Endothelial cell of umbilical vein (primary cell): ENCODE measurements at regions not wholly inside any gene's neighbourhood (a gene's known extent, or its start where the extent isn't known, plus 50 kb on each side); places are given as distances from the start of the nearest gene placed in this dataset.

ENCODE experiments used
- BruUV-seq: library from RNA; stranded (reverse); fragments of 400-500 nt; replicated peaks from 2 replicates; lab custom pipeline; 2021; lab: Mats Ljungman, UMichigan
- CTCF ChIA-PET: fragments of 300-600, 350-600 bp; sonication (Branson Sonifier 250); formaldehyde crosslinking; loops from one replicate; lab custom pipeline; 2021; ENCODE audit warnings: antibody characterized with exemption, inconsistent platforms; lab: Charles Lee
- POLR2A ChIA-PET: fragments of 300-600, 350-600 bp; sonication (Branson Sonifier 250); formaldehyde crosslinking; loops from one replicate; lab custom pipeline; 2021; ENCODE audit warnings: antibody characterized with exemption, inconsistent platforms; lab: Charles Lee
- DNase-seq: peaks from one replicate; pipeline ENCODE4 v3.0.0-alpha.2; 2011; ENCODE audit warnings: low read depth, low spot score
- FAIRE-seq: peaks from 2 replicates; lab custom pipeline; 2011; peaks lifted over from hg19 to GRCh38; lab: Jason Lieb, UNC
- H2AFZ ChIP-seq: 2 replicates; pipeline ENCODE4 v1.6.0; 2012; ENCODE audit warnings: low read depth, low read length, control low read depth, inconsistent platforms
- H3K27ac ChIP-seq: 2 replicates; pipeline ENCODE4 v1.5.1; 2011; ENCODE audit warnings: low read depth, mild to moderate bottlenecking, control low read depth, low read length, moderate library complexity; ENCODE audit not compliant: insufficient read depth
- H3K27me3 ChIP-seq, 2 experiments: 2 replicates each; pipeline versions ENCODE4 v1.6.0 to v1.6.1; 2011; ENCODE audit warnings: low read length in 2 of 2, mixed read lengths in 1 of 2; ENCODE audit not compliant: control insufficient read depth in 2 of 2, insufficient read depth in 2 of 2
- H3K36me3 ChIP-seq, 2 experiments: 2 replicates in 1 of 2; 3 replicates in 1 of 2; pipeline ENCODE4 v1.5.1; 2011; ENCODE audit warnings: low read length in 2 of 2, mild to moderate bottlenecking in 1 of 2, moderate library complexity in 1 of 2; ENCODE audit not compliant: control insufficient read depth in 2 of 2, insufficient read depth in 2 of 2; ENCODE audit errors: extremely low read depth in 1 of 2
- H3K4me1 ChIP-seq: 3 replicates; pipeline ENCODE4 v1.5.1; 2011; ENCODE audit warnings: mild to moderate bottlenecking, low read length; ENCODE audit not compliant: control insufficient read depth, insufficient read depth; ENCODE audit errors: extremely low read depth
- H3K4me2 ChIP-seq: 2 replicates; pipeline ENCODE4 v1.6.1; 2011; ENCODE audit warnings: low read length, control low read depth, mixed read lengths; ENCODE audit not compliant: insufficient read depth
- H3K4me3 ChIP-seq, 3 experiments: fragments of 200-600 bp in 1 of 3; sonication (generic), shearing (Covaris generic) in 1 of 3; replicated peaks in 1 of 3; 2 replicates each; pipeline ENCODE4 v1.5.1; 2011 to 2016; ENCODE audit warnings: control low read depth in 3 of 3, low read length in 3 of 3, mild to moderate bottlenecking in 2 of 3, inconsistent platforms in 1 of 3, low read depth in 1 of 3, moderate library complexity in 1 of 3; ENCODE audit not compliant: insufficient read depth in 1 of 3
- H3K79me2 ChIP-seq: 2 replicates; pipeline ENCODE4 v1.6.0; 2012; ENCODE audit warnings: low read length, inconsistent platforms; ENCODE audit not compliant: control insufficient read depth, insufficient read depth
- H3K9ac ChIP-seq: replicated peaks from 2 replicates; pipeline ENCODE3; 2011; ENCODE audit warnings: low read length, control low read depth; ENCODE audit not compliant: insufficient read depth; ENCODE audit errors: extremely low read depth
- H3K9me1 ChIP-seq: replicated peaks from 3 replicates; pipeline ENCODE4 v1.6.0; 2011; ENCODE audit warnings: mild to moderate bottlenecking, low read length; ENCODE audit not compliant: control insufficient read depth, insufficient read depth; ENCODE audit errors: extremely low read depth
- H3K9me3 ChIP-seq: replicated peaks from 2 replicates; pipeline ENCODE4 v1.5.1; 2012; ENCODE audit warnings: low read length, inconsistent platforms; ENCODE audit not compliant: control insufficient read depth, insufficient read depth
- H4K20me1 ChIP-seq: replicated peaks from 2 replicates; pipeline ENCODE3; 2011; ENCODE audit warnings: mild to moderate bottlenecking, low read length; ENCODE audit not compliant: control insufficient read depth, insufficient read depth; ENCODE audit errors: extremely low read depth
- CTCF ChIP-seq, 2 donors: IDR thresholded peaks; 1 replicate in 1 of 2; 2 replicates in 1 of 2; pipeline ENCODE4 v1.5.1; 2011; ENCODE audit warnings: low read length in 2 of 2, mild to moderate bottlenecking in 2 of 2, moderate library complexity in 2 of 2, control low read depth in 1 of 2, inconsistent platforms in 1 of 2, low read depth in 1 of 2; ENCODE audit not compliant: insufficient read depth in 1 of 2; ENCODE audit errors: extremely low read depth in 1 of 2
- EZH2 ChIP-seq: IDR thresholded peaks from 2 replicates; pipeline ENCODE4 v1.6.1; 2012; ENCODE audit warnings: borderline replicate concordance, low read depth, mild to moderate bottlenecking, moderate library complexity, low read length, inconsistent platforms; ENCODE audit not compliant: severe bottlenecking
- FOS ChIP-seq: IDR thresholded peaks from 2 replicates; pipeline ENCODE4 v1.6.1; 2011; ENCODE audit warnings: mild to moderate bottlenecking, low read length, moderate library complexity, borderline replicate concordance; ENCODE audit not compliant: insufficient read depth
- GATA2 ChIP-seq: IDR thresholded peaks from 2 replicates; pipeline ENCODE4 v1.7.0; 2011; ENCODE audit warnings: low read depth, mild to moderate bottlenecking, moderate library complexity, mixed read lengths, low read length; ENCODE audit not compliant: insufficient read length, insufficient read depth
- JUN ChIP-seq: IDR thresholded peaks from 2 replicates; pipeline ENCODE4 v1.6.1; 2011; ENCODE audit warnings: borderline replicate concordance, low read depth; ENCODE audit not compliant: insufficient read length, insufficient read depth
- MAX ChIP-seq: IDR thresholded peaks from 2 replicates; pipeline ENCODE4 v1.6.1; 2011; ENCODE audit not compliant: insufficient read depth, insufficient read length
- MYC ChIP-seq: IDR thresholded peaks from one replicate; pipeline ENCODE4 v1.6.1; 2011; ENCODE audit warnings: mild to moderate bottlenecking, low read depth, low read length
- POLR2A ChIP-seq: IDR thresholded peaks from 2 replicates; pipeline ENCODE4 v1.6.1; 2012; ENCODE audit warnings: low read depth, mild to moderate bottlenecking, control low read depth, low read length
- POLR2AphosphoS5 ChIP-seq: IDR thresholded peaks from 2 replicates; pipeline ENCODE4 v1.6.1; 2012; ENCODE audit warnings: low read depth, mild to moderate bottlenecking, control low read depth, low read length, moderate library complexity; ENCODE audit not compliant: insufficient read depth
- dilution Hi-C: fragments of 300-500 bp; cut with MboI; formaldehyde crosslinking; loops from one replicate; pipeline ENCODE4 v1.15.0; 2019; ENCODE audit warnings: low sequenced_read_pairs; ENCODE audit not compliant: extremely low pct_ligation_motif_present
- intact Hi-C: fragments of 100-400 bp; cut with micrococcal nuclease; formaldehyde crosslinking; loops from one replicate; pipeline ENCODE4 v1.10.0; 2022

DNA sequence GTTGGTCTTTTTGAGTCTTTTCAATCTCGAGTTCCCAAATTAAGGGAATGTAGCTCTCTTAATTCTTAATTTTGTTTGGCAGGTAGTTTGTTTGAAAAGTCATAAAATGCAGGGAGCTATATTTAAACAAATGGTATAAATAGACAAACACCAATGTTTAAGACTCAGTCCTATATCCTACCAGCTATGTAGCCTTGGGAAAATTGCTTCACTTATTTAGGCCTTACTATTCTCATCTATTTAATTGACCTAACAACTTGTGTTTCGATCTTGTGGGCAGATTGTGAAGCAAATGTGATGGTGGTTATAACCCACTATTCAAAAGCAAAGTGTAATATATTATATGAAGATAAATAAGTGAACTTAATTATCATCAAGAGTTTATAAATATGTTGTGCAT, 167.3 kb upstream of the KCTD3 start:
- no peak overlapping the region for H3K4me3 ChIP-seq
- no peak overlapping the region for H3K4me2 ChIP-seq
- DNase-seq (no peak), FAIRE-seq (no peak)
- H3K27ac ChIP-seq: no peak overlapping the region
- H3K79me2 ChIP-seq: no peaks in the 10 kb centered on the region
- TF ChIP-seq JUN (no peak), POLR2A (no peak), MAX (no peak), EZH2 (no peak), MYC (no peak), CTCF (IDR thresholded peaks at IDR 0.05; ENCODE audit: extremely low read depth in 1 of 2, insufficient read depth in 1 of 2, low read depth in 1 of 2, low read length in 2 of 2) (no peak), FOS (no peak), GATA2 (no peak), POLR2AphosphoS5 (no peak)
- no peaks in the 10 kb centered on the region for H3K36me3 ChIP-seq
- peaks cover 2% of the 10 kb centered on the region for H3K4me1 ChIP-seq
- BruUV-seq: no TSS peak
- no peak overlapping the region for H3K9ac ChIP-seq
- no peak overlapping the region for H2AFZ ChIP-seq
- intact Hi-C loops: no loop called here
- H4K20me1 ChIP-seq: no peaks in the 10 kb centered on the region
- no peaks in the 10 kb centered on the region for H3K9me3 ChIP-seq
- H3K27me3 ChIP-seq: no peaks in the 10 kb centered on the region
- dilution Hi-C loops: no loop called here
- POLR2A ChIA-PET: no interaction called here
- no peaks in the 10 kb centered on the region for H3K9me1 ChIP-seq
- CTCF ChIA-PET: no interaction called here
